Activated naive CD8-positive, alpha-beta T cell treated with anti-CD3 and anti-CD28 coated beads, Interleukin-2, amount 50 U/mL, for 24 hours (primary cell): ENCODE measurements at regions not wholly inside any gene's neighbourhood (a gene's known extent, or its start where the extent isn't known, plus 50 kb on each side); places are given as distances from the start of the nearest gene placed in this dataset.

Experiments
- ATAC-seq: fragments of 150-1000 bp; cut with Tn5 transposase; one replicate; pipeline ENCODE4 v1.10.0; 2021
- DNase-seq: peaks from one replicate; pipeline ENCODE4 v3.0.0; 2021
- H3K27ac Mint-ChIP-seq: one replicate; pipeline ENCODE4 v1.8.0; 2021; ENCODE audit warnings: mild to moderate bottlenecking, mixed read lengths
- H3K27me3 Mint-ChIP-seq: one replicate; pipeline ENCODE4 v1.8.0; 2021; ENCODE audit warnings: mixed read lengths
- H3K36me3 Mint-ChIP-seq: one replicate; pipeline ENCODE4 v1.8.0; 2021; ENCODE audit warnings: low read depth, mixed read lengths
- H3K4me1 Mint-ChIP-seq: one replicate; pipeline ENCODE4 v1.8.0; 2021; ENCODE audit warnings: mixed read lengths
- H3K4me3 Mint-ChIP-seq: one replicate; pipeline ENCODE4 v1.8.0; 2021; ENCODE audit warnings: mild to moderate bottlenecking, moderate library complexity, mixed read lengths
- H3K9me3 Mint-ChIP-seq: one replicate; pipeline ENCODE4 v1.8.0; 2021; ENCODE audit warnings: mixed read lengths

- no peaks in the 10 kb centered on the region for H3K4me1 Mint-ChIP-seq
- ATAC-seq (no peak), DNase-seq (no peak)
- no peak overlapping the region for H3K4me3 Mint-ChIP-seq
- H3K36me3 Mint-ChIP-seq, result no peaks in the 10 kb centered on the region
- H3K9me3 Mint-ChIP-seq, result no peaks in the 10 kb centered on the region
- H3K27ac Mint-ChIP-seq, result no peak overlapping the region
- peaks cover 10% of the 10 kb centered on the region for H3K27me3 Mint-ChIP-seq
These were observed 115.0 kb upstream of the SMYD2 start for GRCh38 chr1:214165850-214166374.

- Mint-ChIP-seq H3K27ac (no peak overlapping the region), H3K9me3 (no peaks in the 10 kb centered on the region), H3K36me3 (no peaks in the 10 kb centered on the region), H3K4me1 (no peaks in the 10 kb centered on the region), H3K27me3 (peaks cover 10% of the 10 kb centered on the region), H3K4me3 (no peak overlapping the region)
- no peak for DNase-seq
- no peak for ATAC-seq
These were observed 106.3 kb upstream of the SMYD2 start for GRCh38 chr1:214174508-214175199.

GRCh38 chr1:214178102-214178501 lies 102.9 kb upstream of the SMYD2 start:
- H3K9me3 Mint-ChIP-seq, result no peaks in the 10 kb centered on the region
- no peak for ATAC-seq
- H3K4me3 Mint-ChIP-seq, result no peak overlapping the region
- H3K4me1 Mint-ChIP-seq, result no peaks in the 10 kb centered on the region
- peaks cover 26% of the 10 kb centered on the region for H3K27me3 Mint-ChIP-seq
- no peak for DNase-seq
- no peak overlapping the region for H3K27ac Mint-ChIP-seq
- H3K36me3 Mint-ChIP-seq, result no peaks in the 10 kb centered on the region

- Mint-ChIP-seq H3K36me3 (no peaks in the 10 kb centered on the region), H3K27ac (no peak overlapping the region), H3K9me3 (no peaks in the 10 kb centered on the region), H3K27me3 (peaks cover 55% of the 10 kb centered on the region), H3K4me3 (no peak overlapping the region), H3K4me1 (no peaks in the 10 kb centered on the region)
- ATAC-seq, result no peak
- DNase-seq, result no peak
These were observed 96.0 kb upstream of the SMYD2 start for GRCh38 chr1:214184992-214185391.

- H3K4me1 Mint-ChIP-seq, result no peaks in the 10 kb centered on the region
- H3K4me3 Mint-ChIP-seq, result no peak overlapping the region
- H3K9me3 Mint-ChIP-seq, result no peaks in the 10 kb centered on the region
- no peaks in the 10 kb centered on the region for H3K36me3 Mint-ChIP-seq
- ATAC-seq (no peak), DNase-seq (no peak)
- H3K27me3 Mint-ChIP-seq, result peaks cover 52% of the 10 kb centered on the region
- H3K27ac Mint-ChIP-seq, result no peak overlapping the region
These were observed 94.7 kb upstream of the SMYD2 start for GRCh38 chr1:214186103-214186824.

GRCh38 chr1:214187121-214187900 lies 93.6 kb upstream of the SMYD2 start:
- H3K27ac Mint-ChIP-seq, result no peak overlapping the region
- no peaks in the 10 kb centered on the region for H3K36me3 Mint-ChIP-seq
- DNase-seq, result no peak
- no peak for ATAC-seq
- peaks cover 48% of the 10 kb centered on the region for H3K27me3 Mint-ChIP-seq
- no peaks in the 10 kb centered on the region for H3K4me1 Mint-ChIP-seq
- H3K9me3 Mint-ChIP-seq, result no peaks in the 10 kb centered on the region
- no peak overlapping the region for H3K4me3 Mint-ChIP-seq

GRCh38 chr1:214187933-214188332 lies 93.0 kb upstream of the SMYD2 start:
- H3K9me3 Mint-ChIP-seq, result no peaks in the 10 kb centered on the region
- peaks cover 48% of the 10 kb centered on the region for H3K27me3 Mint-ChIP-seq
- no peak overlapping the region for H3K4me3 Mint-ChIP-seq
- no peaks in the 10 kb centered on the region for H3K36me3 Mint-ChIP-seq
- DNase-seq (no peak), ATAC-seq (no peak)
- H3K4me1 Mint-ChIP-seq, result no peaks in the 10 kb centered on the region
- no peak overlapping the region for H3K27ac Mint-ChIP-seq

- Mint-ChIP-seq H3K4me3 (no peak overlapping the region), H3K4me1 (no peaks in the 10 kb centered on the region), H3K27ac (no peak overlapping the region), H3K27me3 (peaks cover 45% of the 10 kb centered on the region), H3K36me3 (no peaks in the 10 kb centered on the region), H3K9me3 (no peaks in the 10 kb centered on the region)
- DNase-seq (no peak), ATAC-seq (no peak)
These were observed 92.1 kb upstream of the SMYD2 start for GRCh38 chr1:214188835-214189234.

- no peak for ATAC-seq
These were observed 87.9 kb upstream of the SMYD2 start for GRCh38 chr1:214192825-214193643.

GRCh38 chr1:214193691-214194090 lies 87.3 kb upstream of the SMYD2 start:
- no peak overlapping the region for H3K27ac Mint-ChIP-seq
- H3K36me3 Mint-ChIP-seq, result no peaks in the 10 kb centered on the region
- ATAC-seq, result no peak
- no peak overlapping the region for H3K4me3 Mint-ChIP-seq
- no peak for DNase-seq
- peaks cover 33% of the 10 kb centered on the region for H3K27me3 Mint-ChIP-seq
- no peaks in the 10 kb centered on the region for H3K9me3 Mint-ChIP-seq
- no peaks in the 10 kb centered on the region for H3K4me1 Mint-ChIP-seq

More at GRCh38 chr1:214192825-214193643, 87.9 kb upstream of the SMYD2 start:
- peaks cover 39% of the 10 kb centered on the region for H3K27me3 Mint-ChIP-seq
- no peaks in the 10 kb centered on the region for H3K4me1 Mint-ChIP-seq
- H3K4me3 Mint-ChIP-seq, result no peak overlapping the region
- DNase-seq, result no peak
- H3K27ac Mint-ChIP-seq, result no peak overlapping the region
- H3K36me3 Mint-ChIP-seq, result no peaks in the 10 kb centered on the region
- H3K9me3 Mint-ChIP-seq, result no peaks in the 10 kb centered on the region

GRCh38 chr1:214198571-214198970 lies 82.4 kb upstream of the SMYD2 start:
- peaks cover 23% of the 10 kb centered on the region for H3K27me3 Mint-ChIP-seq
- H3K9me3 Mint-ChIP-seq, result no peaks in the 10 kb centered on the region

GRCh38 chr1:214199585-214199984 lies 81.4 kb upstream of the SMYD2 start:
- H3K27me3 Mint-ChIP-seq, result peaks cover 14% of the 10 kb centered on the region
- H3K36me3 Mint-ChIP-seq, result no peaks in the 10 kb centered on the region
- no peak overlapping the region for H3K4me3 Mint-ChIP-seq
- H3K4me1 Mint-ChIP-seq, result no peaks in the 10 kb centered on the region
- no peak overlapping the region for H3K27ac Mint-ChIP-seq
- ATAC-seq (no peak), DNase-seq (no peak)
- H3K9me3 Mint-ChIP-seq, result no peaks in the 10 kb centered on the region

More at GRCh38 chr1:214198571-214198970, 82.4 kb upstream of the SMYD2 start:
- Mint-ChIP-seq H3K4me3 (no peak overlapping the region), H3K27ac (no peak overlapping the region), H3K36me3 (no peaks in the 10 kb centered on the region), H3K4me1 (no peaks in the 10 kb centered on the region)
- DNase-seq, result no peak
- ATAC-seq, result no peak

- no peak for ATAC-seq
- Mint-ChIP-seq H3K27ac (no peak overlapping the region), H3K9me3 (no peaks in the 10 kb centered on the region), H3K36me3 (no peaks in the 10 kb centered on the region), H3K27me3 (peaks cover 5% of the 10 kb centered on the region), H3K4me1 (no peaks in the 10 kb centered on the region), H3K4me3 (no peak overlapping the region)
- no peak for DNase-seq
These were observed 78.0 kb upstream of the SMYD2 start for GRCh38 chr1:214202992-214203391.

GRCh38 chr1:214205053-214205452 lies 75.9 kb upstream of the SMYD2 start:
- H3K4me3 Mint-ChIP-seq, result no peak overlapping the region
- no peaks in the 10 kb centered on the region for H3K4me1 Mint-ChIP-seq
- DNase-seq (no peak), ATAC-seq (no peak)
- no peaks in the 10 kb centered on the region for H3K9me3 Mint-ChIP-seq
- H3K27ac Mint-ChIP-seq, result no peak overlapping the region
- no peaks in the 10 kb centered on the region for H3K27me3 Mint-ChIP-seq
- no peaks in the 10 kb centered on the region for H3K36me3 Mint-ChIP-seq
